Choroid plexus epithelial cell (primary cell): ENCODE measurements at regions not wholly inside any gene's neighbourhood (a gene's known extent, or its start where the extent isn't known, plus 50 kb on each side); places are given as distances from the start of the nearest gene placed in this dataset.

Source experiments
- DNase-seq: peaks from one replicate; pipeline ENCODE4 v3.0.0-alpha.2; 2010; ENCODE audit warnings: low read depth
- H3K4me3 ChIP-seq: 2 replicates; pipeline ENCODE4 v1.5.1; 2011; ENCODE audit warnings: low read depth, mild to moderate bottlenecking, control low read depth, low read length, moderate library complexity
- TF ChIP-seq, protein P1 (sequence below): conservative IDR thresholded peaks from 2 replicates; pipeline ENCODE4 v1.5.1; 2011; ENCODE audit warnings: low read depth, mild to moderate bottlenecking, control low read depth, inconsistent platforms, low read length, moderate library complexity

DNA sequence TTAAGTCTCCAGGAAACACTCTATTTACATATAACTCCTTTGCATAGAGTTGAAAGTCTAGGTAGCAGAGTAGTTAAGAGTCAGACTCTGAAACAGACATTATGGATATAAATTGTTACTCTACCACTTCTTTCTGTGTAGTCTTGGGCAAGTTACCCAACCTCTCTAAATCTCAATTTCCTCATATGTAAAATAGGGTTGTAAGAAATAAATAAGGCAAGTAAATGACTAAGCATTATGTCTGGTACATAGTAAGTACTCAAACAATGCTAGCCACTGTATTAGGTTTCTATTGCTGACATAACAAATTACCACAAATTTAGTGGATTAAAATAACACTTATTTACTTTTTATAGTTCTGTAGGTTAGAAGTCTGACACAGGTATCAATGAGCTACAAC lies 394.1 kb downstream of the PRDM5 start:
- no peak for DNase-seq
- TF ChIP-seq, protein P1, sequence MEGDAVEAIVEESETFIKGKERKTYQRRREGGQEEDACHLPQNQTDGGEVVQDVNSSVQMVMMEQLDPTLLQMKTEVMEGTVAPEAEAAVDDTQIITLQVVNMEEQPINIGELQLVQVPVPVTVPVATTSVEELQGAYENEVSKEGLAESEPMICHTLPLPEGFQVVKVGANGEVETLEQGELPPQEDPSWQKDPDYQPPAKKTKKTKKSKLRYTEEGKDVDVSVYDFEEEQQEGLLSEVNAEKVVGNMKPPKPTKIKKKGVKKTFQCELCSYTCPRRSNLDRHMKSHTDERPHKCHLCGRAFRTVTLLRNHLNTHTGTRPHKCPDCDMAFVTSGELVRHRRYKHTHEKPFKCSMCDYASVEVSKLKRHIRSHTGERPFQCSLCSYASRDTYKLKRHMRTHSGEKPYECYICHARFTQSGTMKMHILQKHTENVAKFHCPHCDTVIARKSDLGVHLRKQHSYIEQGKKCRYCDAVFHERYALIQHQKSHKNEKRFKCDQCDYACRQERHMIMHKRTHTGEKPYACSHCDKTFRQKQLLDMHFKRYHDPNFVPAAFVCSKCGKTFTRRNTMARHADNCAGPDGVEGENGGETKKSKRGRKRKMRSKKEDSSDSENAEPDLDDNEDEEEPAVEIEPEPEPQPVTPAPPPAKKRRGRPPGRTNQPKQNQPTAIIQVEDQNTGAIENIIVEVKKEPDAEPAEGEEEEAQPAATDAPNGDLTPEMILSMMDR: no peak
- no peak overlapping the region for H3K4me3 ChIP-seq

DNA sequence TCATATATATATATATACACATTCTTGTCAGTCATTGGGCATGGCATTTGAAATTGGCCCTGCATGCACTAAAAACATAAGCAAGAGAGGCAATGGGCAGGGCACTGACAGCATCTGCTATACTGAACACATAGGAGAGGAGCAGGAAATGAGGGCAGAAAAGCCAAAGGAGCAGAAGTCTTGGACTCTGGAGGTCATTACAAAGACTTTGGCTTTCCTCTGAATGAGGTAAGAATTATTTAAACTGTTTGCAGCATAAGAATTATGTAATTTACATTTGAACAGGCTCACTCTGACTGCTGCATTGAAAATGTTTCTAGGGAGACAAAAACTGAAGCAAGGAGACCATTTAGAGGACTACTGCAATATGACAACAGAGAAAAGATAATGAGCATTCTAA lies 396.5 kb downstream of the PRDM5 start:
- H3K4me3 ChIP-seq: no peak overlapping the region
- DNase-seq: no peak
- TF ChIP-seq, protein P1: no peak

DNA sequence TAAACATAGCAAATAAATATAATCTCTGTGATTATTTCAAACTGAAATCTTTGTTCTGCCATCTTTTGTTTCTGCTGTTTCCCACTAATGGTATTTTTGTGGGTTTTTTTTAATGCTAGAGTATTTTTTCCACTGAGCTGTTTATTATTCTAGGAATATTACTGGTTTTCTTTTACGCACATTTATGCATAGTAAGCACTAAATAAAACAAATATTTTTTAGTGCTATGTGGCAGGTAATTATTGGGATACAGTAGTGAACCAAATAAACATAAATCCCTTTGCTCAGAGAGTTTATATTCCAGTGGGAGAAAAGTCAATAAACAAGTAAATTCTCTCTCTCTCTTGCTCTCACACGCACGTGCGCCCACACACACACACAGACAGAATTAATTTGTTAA lies 397.4 kb downstream of the PRDM5 start:
- DNase-seq: no peak
- no peak overlapping the region for H3K4me3 ChIP-seq
- TF ChIP-seq, protein P1: no peak

DNA sequence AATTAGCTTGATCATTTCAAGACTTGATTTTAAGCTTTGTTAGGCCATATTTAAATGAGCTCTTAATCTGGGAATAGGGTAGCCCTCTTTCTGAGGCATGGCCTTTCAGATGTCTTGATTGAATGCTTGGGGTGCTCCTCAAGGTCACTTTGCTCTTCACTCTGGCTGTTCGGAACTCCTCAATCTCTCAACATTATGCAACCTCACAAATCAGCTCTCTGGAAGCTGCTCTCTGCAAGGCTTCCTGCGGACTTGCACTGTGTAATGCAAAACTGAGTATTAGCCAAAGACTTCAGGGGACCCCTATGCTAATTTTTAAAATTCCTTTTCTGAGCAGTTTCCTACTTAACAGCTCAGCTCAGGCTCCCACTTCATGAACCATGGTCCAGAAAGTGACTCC lies 398.3 kb downstream of the PRDM5 start:
- TF ChIP-seq, protein P1: no peak
- DNase-seq: no peak

DNA sequence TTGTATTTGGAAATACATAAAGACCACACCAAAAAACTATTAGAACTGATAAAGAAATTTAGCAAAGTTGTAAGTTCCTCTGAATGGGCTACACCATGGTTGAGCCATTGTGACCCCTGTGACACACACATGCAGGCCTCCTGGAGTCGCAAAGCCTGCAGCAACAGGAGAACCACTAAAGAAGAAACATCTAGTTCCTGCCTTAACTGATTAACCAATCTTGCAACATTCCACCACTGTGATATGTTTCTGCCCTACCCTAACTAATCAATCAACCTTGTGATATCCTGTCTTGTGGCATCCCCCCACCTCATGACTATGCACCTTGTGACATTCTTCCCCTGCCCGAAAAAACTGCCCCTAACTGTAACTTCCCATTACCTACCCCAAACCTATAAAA lies 401.8 kb downstream of the PRDM5 start:
- H3K4me3 ChIP-seq: no peak overlapping the region
- no peak for DNase-seq
- TF ChIP-seq, protein P1: no peak

More for the DNA sequence above, 398.3 kb downstream of the PRDM5 start:
- no peak overlapping the region for H3K4me3 ChIP-seq

DNA sequence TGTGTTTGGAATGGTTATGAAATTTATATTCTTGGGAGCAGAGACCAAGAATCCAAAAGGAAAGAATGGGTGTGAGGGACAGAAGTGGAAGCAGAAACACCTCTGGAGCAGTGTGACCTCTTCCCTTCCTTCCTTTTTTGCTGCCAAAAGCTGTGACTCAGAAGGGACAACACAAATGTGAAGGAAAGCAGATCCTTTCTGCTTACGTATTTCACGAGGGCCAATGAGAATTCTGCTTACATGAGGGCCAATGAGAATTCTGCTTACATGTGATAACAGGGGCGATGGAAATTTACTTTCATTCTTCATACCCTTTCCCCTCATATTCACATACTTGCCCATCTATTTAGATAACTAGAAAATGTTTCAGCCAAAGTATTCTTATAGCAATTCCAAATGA lies 404.6 kb downstream of the PRDM5 start:
- peak overlapping the region; percentile 33 for H3K4me3 ChIP-seq
- TF ChIP-seq, protein P1: no peak
- DNase-seq: peak; percentile 87

DNA sequence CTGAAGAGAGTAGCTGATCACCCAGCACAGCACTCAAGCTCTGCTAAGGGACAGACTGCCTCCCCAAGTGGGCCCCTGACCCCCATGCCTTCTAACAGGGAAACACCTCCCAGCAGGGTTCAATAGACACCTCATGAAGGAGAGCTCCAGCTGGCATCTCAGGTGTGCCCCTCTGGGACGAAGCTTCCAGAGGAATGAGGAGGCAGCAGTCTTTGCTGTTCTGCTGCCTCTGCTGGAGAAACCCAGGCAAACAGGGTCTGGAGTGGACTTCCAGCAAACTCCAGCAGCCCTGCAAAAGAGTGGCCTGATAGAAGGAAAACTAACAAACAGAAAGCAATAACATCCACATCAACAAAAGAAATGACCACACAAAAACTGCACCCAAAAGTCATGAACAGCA lies 412.8 kb downstream of the PRDM5 start:
- DNase-seq: no peak
- TF ChIP-seq, protein P1: no peak
- no peak overlapping the region for H3K4me3 ChIP-seq
